ENCODE measurements at regions not wholly inside any gene's neighbourhood (a gene's known extent, or its start where the extent isn't known, plus 50 kb on each side); places are given as distances from the start of the nearest gene placed in this dataset.

DNA sequence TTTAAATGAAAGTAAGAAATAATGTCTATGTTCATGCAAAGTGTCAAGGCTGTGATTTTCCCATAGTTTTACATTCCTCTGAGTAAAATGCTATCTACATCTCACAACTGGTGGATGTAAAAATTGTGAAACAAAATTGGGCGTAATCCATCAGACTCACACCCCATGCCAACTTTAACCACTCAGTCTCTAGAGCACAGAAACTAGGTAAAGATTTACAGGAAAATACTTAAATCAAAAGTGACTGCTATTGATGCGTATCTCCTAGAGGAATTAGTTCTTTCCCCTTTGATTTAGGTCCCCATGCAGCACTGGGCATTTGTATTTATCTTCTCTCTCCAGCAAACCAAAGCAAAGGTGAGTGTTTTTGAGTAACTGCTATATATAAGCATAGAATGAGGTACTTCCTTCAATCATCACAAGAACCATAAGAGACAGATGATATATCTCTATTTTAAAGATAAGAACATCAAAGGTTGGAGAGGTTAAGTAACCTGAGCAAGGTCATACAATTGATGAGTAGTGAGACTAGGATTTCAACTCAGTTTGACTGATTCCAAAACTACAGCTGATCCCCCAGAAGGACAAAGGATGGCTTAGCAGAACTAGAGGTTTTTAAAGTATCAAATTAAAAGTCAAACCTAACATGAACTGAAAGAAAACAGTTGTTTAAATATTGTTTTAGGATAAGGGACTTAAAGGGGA is 594.0 kb upstream of the ACVR2A start:
- intact Hi-C loops (cut with DNase I) = no loop called here
- Histone ChIP-seq H3K36me3 (replicated peaks in 1 of 2) (no peaks in the 10 kb centered on the region), H3K4me1 (replicated peaks in 1 of 2) (no peaks in the 10 kb centered on the region), H3K9me3 (replicated peaks in 1 of 3) (no peaks in the 10 kb centered on the region), H3K27ac (no peak overlapping the region), H3K4me3 (no peak overlapping the region), H3K27me3 (no peaks in the 10 kb centered on the region)
- DNase-seq = no peak
- TF ChIP-seq, protein P1, sequence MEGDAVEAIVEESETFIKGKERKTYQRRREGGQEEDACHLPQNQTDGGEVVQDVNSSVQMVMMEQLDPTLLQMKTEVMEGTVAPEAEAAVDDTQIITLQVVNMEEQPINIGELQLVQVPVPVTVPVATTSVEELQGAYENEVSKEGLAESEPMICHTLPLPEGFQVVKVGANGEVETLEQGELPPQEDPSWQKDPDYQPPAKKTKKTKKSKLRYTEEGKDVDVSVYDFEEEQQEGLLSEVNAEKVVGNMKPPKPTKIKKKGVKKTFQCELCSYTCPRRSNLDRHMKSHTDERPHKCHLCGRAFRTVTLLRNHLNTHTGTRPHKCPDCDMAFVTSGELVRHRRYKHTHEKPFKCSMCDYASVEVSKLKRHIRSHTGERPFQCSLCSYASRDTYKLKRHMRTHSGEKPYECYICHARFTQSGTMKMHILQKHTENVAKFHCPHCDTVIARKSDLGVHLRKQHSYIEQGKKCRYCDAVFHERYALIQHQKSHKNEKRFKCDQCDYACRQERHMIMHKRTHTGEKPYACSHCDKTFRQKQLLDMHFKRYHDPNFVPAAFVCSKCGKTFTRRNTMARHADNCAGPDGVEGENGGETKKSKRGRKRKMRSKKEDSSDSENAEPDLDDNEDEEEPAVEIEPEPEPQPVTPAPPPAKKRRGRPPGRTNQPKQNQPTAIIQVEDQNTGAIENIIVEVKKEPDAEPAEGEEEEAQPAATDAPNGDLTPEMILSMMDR (IDR thresholded peaks at IDR 0.05) = no peak
- no peak for TF ChIP-seq POLR2A (IDR thresholded peaks at IDR 0.05)
- 66 to 87% (median 74%) methylated on average over 2 of the region's 2 CpGs for WGBS, 4 donors

DNA sequence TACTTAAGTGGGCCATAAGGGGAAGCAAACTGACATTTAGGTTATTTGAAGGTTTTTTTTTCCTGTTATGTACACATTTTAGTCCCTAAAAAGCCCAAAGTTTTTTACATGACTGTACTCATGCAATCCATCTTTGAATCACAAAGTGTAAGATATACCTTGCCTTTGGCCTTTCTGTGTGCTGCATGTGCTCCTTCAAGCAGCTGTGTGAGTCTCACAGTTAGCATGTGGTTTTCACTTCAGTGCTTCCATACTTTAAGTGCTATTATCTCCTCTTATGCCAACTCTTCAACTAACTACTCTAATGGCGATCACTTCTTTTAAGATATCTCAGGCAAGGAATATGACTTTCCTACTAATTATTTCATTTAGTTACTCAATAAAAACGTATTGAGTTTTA is 597.1 kb upstream of the ACVR2A start:
- intact Hi-C loops (cut with DNase I) = no loop called here
- Histone ChIP-seq H3K4me1 (replicated peaks in 1 of 2) (no peaks in the 10 kb centered on the region), H3K27ac (no peak overlapping the region), H3K4me3 (no peak overlapping the region), H3K27me3 (no peaks in the 10 kb centered on the region), H3K36me3 (replicated peaks in 1 of 2) (no peaks in the 10 kb centered on the region), H3K9me3 (replicated peaks in 1 of 3) (no peaks in the 10 kb centered on the region)
- DNase-seq = no peak
- 54 to 70% (median 61%) methylated on average over 2 of the region's 2 CpGs for WGBS, 4 donors
- TF ChIP-seq, protein P1 (IDR thresholded peaks at IDR 0.05) = no peak
- TF ChIP-seq POLR2A (IDR thresholded peaks at IDR 0.05) = no peak

DNA sequence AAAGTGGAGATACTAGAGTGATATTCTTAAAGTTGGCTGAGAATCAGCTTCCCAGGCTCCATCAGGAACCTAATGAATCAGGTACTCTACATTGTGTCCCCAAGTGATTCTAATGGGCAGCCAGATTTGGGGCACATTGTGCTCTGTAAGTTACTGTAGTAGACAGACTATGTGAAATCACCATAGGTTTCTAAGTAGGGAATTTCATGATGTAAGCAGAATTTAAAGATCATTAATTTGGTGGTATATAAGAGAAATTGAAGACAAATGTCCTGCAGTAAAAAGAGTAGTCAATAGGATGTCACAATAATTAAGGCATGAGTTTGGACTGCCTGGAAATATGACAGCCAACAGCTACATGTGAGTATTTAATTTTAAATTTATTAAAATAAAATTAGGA is 602.4 kb upstream of the ACVR2A start:
- Histone ChIP-seq H3K9me3 (replicated peaks in 1 of 3) (peaks cover 0 to 5% (median 0%) of the 10 kb centered on the region in 3 donors), H3K4me3 (no peak overlapping the region), H3K27me3 (no peaks in the 10 kb centered on the region), H3K4me1 (replicated peaks in 1 of 2) (no peaks in the 10 kb centered on the region), H3K36me3 (replicated peaks in 1 of 2) (no peaks in the 10 kb centered on the region), H3K27ac (no peak overlapping the region)
- no peak for DNase-seq
- intact Hi-C loops (cut with DNase I) = no loop called here
- TF ChIP-seq, protein P1 (IDR thresholded peaks at IDR 0.05) = no peak
- no peak for TF ChIP-seq POLR2A (IDR thresholded peaks at IDR 0.05)

DNA sequence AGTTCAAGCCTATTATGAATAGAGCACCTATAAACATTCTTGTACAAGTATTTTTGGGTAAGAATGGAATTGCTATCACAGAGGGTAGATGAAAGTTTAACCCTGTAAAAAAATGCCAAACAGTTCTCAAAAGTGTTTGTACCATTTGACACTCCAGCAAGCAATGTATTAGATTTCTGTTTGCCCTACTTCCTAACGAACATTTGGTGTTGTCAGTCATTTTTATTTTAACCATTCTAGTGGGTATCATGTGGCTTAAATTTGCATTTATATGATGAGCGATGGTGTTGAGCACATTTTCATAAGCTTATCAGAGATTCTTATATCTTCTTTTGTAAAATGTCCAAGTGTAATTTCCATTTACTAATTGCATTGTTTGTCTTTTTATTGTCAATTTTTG is 608.2 kb upstream of the ACVR2A start:
- no peaks in the 10 kb centered on the region for H3K27me3 ChIP-seq
- TF ChIP-seq, protein P1 (IDR thresholded peaks at IDR 0.05) = no peak
- no peak for TF ChIP-seq POLR2A (IDR thresholded peaks at IDR 0.05)
- intact Hi-C loops (cut with DNase I) = no loop called here
- peaks cover 0 to 5% (median 0%) of the 10 kb centered on the region in 3 donors for H3K9me3 ChIP-seq (replicated peaks in 1 of 3)
- no peaks in the 10 kb centered on the region for H3K4me1 ChIP-seq (replicated peaks in 1 of 2)
- H3K4me3 ChIP-seq = no peak overlapping the region
- no peak for DNase-seq
- 65 to 80% (median 72%) methylated on average over 2 of the region's 2 CpGs for WGBS, 4 donors
- H3K27ac ChIP-seq = no peak overlapping the region
- no peaks in the 10 kb centered on the region for H3K36me3 ChIP-seq (replicated peaks in 1 of 2)
